A673 (cell line): ENCODE measurements at regions not wholly inside any gene's neighbourhood (a gene's known extent, or its start where the extent isn't known, plus 50 kb on each side); places are given as distances from the start of the nearest gene placed in this dataset.

Source experiments
- EZH2 ChIP-seq: fragments of 200-600 bp; sonication (generic); IDR thresholded peaks from 2 replicates; pipeline ENCODE4 v1.6.1; 2017; ENCODE audit warnings: borderline replicate concordance, low read depth, mild to moderate bottlenecking, mixed read lengths, antibody characterized with exemption, low read length; ENCODE audit not compliant: poor library complexity, severe bottlenecking
- TF ChIP-seq, protein P1 (sequence below): fragments of 300-800, 200-600 bp; sonication (generic); conservative IDR thresholded peaks from 2 replicates; pipeline ENCODE4 v1.5.1; 2017; ENCODE audit warnings: low read depth, mild to moderate bottlenecking, antibody characterized with exemption, low read length, moderate library complexity, mixed read lengths

DNA sequence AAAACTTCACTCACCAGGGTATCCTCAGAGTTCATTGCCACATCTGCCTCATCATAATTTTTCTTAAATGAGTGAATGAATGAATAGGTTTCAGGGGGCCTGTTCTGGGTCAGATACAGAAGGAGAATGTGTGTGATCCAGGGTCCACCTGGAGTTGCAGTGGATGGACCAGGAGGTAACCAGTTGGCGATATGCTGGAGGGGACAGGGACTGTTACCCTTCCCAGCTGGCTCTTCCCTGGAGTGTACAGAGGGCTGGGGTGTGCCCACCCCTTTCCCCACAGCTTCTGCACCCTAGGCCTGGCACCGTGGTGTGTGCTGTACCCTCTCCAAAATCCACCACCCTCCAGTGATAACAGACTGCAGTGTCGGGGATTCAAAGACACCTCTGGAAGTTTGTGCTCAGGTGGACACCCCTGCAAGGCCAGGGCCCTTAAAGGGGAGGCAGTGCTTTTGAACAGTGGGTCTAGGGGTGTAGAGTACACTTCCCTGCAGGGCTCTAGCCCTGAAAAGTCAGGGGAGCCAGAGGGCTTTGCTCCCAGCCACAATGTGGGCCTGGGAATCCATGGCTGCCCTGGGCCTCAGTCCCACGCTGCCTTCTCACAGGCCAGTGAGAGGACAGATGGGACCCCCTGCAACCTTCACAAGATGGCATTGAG is 134.4 kb upstream of the UNC5B start:
- TF ChIP-seq, protein P1, sequence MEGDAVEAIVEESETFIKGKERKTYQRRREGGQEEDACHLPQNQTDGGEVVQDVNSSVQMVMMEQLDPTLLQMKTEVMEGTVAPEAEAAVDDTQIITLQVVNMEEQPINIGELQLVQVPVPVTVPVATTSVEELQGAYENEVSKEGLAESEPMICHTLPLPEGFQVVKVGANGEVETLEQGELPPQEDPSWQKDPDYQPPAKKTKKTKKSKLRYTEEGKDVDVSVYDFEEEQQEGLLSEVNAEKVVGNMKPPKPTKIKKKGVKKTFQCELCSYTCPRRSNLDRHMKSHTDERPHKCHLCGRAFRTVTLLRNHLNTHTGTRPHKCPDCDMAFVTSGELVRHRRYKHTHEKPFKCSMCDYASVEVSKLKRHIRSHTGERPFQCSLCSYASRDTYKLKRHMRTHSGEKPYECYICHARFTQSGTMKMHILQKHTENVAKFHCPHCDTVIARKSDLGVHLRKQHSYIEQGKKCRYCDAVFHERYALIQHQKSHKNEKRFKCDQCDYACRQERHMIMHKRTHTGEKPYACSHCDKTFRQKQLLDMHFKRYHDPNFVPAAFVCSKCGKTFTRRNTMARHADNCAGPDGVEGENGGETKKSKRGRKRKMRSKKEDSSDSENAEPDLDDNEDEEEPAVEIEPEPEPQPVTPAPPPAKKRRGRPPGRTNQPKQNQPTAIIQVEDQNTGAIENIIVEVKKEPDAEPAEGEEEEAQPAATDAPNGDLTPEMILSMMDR, result no peak
- TF ChIP-seq EZH2, result no peak
